Hematopoietic multipotent progenitor cell (in vitro differentiated cells): ENCODE measurements at regions not wholly inside any gene's neighbourhood (a gene's known extent, or its start where the extent isn't known, plus 50 kb on each side); places are given as distances from the start of the nearest gene placed in this dataset.

Experiments
- small RNA-seq: library from RNA; depleted of rRNA; stranded (forward); fragments of <200 nt; gene quantifications from one replicate; pipeline ENCODE3, GENCODE V24; 2012

Small RNA genes lying in the stretch of these regions (small RNA-seq; reads per million reads assigned to genes)
- gene MIR148A, result 39.5 reads per million, percentile 96 among the genes with 10 or more reads in this experiment
